HL-60 (cell line): ENCODE measurements at regions not wholly inside any gene's neighbourhood (a gene's known extent, or its start where the extent isn't known, plus 50 kb on each side); places are given as distances from the start of the nearest gene placed in this dataset.

Experiments
- CTCF ChIP-seq: IDR thresholded peaks from one replicate; pipeline ENCODE4 v1.5.1; 2011; ENCODE audit warnings: low read length, control low read depth, inconsistent platforms; ENCODE audit not compliant: insufficient read depth
- REST ChIP-seq: IDR thresholded peaks from 2 replicates; pipeline ENCODE4 v1.6.1; 2012; ENCODE audit warnings: low read depth; ENCODE audit not compliant: insufficient replicate concordance
- SPI1 ChIP-seq: IDR thresholded peaks from 2 replicates; pipeline ENCODE4 v1.6.1; 2012; ENCODE audit warnings: low read depth, mild to moderate bottlenecking, borderline replicate concordance

- TF ChIP-seq REST (no peak), CTCF (no peak), SPI1 (peak; percentile 78)
Measured at GRCh38 chr2:7899923-7900322, 781.9 kb upstream of the ID2 start.
